ENCODE measurements at regions not wholly inside any gene's neighbourhood (a gene's known extent, or its start where the extent isn't known, plus 50 kb on each side); places are given as distances from the start of the nearest gene placed in this dataset.
"Not testable (repeated sequence)": the region's sequence is repeated elsewhere in the genome, so short reads cannot be mapped to it uniquely, and the experiment has no call there.

DNA sequence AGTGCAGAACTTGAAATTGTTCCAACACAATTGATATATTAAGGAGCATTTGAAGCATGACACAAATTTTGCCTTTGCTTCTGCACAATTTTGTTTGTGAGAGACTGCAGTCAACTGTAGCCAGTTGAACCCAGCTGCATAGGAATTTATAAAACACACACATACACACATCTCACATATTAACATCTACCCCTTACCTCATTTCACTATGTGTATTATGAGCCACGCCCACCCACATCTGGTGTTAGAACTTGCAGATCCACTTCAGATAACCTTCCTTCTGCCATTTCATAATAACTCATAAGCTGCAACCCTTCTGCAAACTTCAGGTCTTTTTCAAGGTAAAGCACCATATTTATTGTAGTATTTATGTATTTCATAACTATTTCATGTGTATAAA lies 188.1 kb upstream of the WDFY3 start:
- DNase-seq (ENCODE audit: low read depth): no peak

DNA sequence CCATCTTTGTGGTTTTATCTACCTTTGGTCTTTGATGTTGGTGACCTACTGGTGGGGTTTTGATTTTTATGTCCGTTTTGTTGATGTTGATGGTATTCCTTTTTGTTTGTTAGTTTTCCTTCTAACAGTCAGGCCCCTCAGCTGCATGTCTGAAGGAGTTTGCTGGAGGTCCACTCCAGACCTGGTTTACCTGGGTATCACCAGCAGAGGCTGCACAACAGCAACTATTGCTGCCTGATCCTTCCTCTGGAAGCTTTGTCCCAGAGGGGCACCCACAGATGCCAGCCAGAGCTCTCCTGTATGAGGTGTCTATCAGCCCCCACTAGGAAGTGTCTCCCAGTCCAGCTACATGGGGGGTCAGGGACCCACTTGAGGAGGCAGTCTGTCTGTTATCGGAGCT lies 199.3 kb upstream of the WDFY3 start:
- no peak for DNase-seq (ENCODE audit: low read depth)

DNA sequence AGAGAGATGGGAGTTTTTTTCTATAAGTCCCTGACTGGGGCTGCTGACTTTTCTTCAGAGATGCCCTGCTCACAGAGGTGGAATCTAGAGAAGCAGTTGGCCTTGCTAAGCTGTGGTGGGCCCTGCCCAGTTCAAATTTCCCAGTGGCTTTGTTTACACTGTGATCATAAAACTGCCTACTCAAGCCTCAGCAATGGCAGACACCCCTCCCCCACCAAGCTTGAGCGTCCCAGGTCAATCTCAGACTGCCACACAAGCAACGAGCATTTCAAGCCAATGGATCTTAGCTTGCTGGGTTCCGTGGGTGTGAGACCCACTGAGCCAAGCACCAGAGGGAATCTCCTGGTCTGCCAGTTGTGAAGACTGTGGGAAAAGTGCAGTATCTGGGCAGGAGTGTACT lies 199.8 kb upstream of the WDFY3 start:
- peak; percentile 9 for DNase-seq (ENCODE audit: low read depth)

GRCh38 chr4:85168234-85168834 lies 201.8 kb upstream of the WDFY3 start:
- DNase-seq (ENCODE audit: low read depth): no peak

GRCh38 chr4:85170241-85170640 lies 203.8 kb upstream of the WDFY3 start:
- no peak for DNase-seq (ENCODE audit: low read depth)

DNA sequence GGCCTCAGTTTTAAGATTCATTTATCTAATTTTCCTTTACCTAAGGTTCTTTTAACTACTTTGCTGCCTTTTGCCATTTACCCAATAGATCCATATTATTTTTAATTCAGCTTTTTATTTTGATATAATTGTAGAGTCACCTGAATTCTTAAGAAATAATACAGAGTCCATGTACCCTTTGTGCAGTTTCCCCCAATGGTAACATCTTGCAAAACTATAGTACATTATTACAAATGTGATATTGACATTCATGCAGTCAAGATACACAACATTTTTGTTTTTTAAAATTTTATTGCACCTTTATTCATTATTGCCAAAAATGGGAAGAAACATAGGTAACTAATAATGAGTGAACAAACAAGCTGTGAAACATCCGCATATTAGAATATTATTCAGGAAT lies 208.7 kb upstream of the WDFY3 start:
- no peak for DNase-seq (ENCODE audit: low read depth)

- DNase-seq (ENCODE audit: low read depth): no peak
These were observed 210.6 kb upstream of the WDFY3 start for GRCh38 chr4:85177092-85177491.

DNA sequence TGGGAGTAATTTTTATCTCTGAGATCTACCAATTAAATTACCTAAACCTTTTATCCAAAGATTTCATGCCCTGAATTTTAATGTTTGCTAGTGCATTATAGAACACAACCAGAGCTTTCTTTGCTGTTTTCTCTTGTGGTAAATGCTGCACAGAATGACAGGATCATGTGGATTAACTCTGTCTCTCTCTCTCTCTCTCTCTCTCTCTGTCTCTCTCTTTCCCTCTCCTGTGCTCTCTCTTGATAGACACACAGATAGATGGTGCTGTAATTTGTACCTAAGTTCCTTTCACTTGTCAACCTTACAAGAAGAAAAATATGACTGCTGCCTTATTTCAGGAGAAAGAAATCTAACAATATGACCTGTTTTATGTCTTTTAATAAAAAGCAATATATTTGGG lies 211.2 kb upstream of the WDFY3 start:
- no peak for DNase-seq (ENCODE audit: low read depth)

- no peak for DNase-seq (ENCODE audit: low read depth)
These were observed 214.0 kb upstream of the WDFY3 start for GRCh38 chr4:85180533-85180932.

DNA sequence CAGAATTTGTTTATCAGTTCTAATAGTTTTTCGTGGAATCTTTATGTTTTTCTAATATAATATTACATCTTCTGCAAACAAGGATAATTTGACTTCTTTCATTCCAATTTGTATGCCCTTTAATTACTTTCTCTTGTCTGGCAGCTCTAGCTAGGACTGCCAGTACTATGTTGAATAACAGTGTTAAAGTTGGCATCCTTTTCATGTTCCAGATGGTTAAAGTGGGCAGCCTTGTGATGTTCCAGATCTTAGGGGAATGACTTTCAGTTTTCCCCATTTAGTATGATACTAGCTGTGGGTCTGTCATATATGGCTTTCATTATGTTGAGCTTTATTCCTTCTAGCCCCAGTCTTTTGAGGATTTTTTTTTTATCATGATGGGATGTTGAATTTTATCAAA lies 220.6 kb upstream of the WDFY3 start:
- no peak for DNase-seq (ENCODE audit: low read depth)

- DNase-seq (ENCODE audit: low read depth): peak; percentile 76
These were observed 229.5 kb upstream of the WDFY3 start for GRCh38 chr4:85196015-85196414.

GRCh38 chr4:85200106-85200505 lies 233.6 kb upstream of the WDFY3 start:
- DNase-seq (ENCODE audit: low read depth): peak; percentile 38

- no peak for DNase-seq (ENCODE audit: low read depth)
These were observed 242.7 kb upstream of the WDFY3 start for GRCh38 chr4:85209161-85209560.

- peak; percentile 7 for DNase-seq (ENCODE audit: low read depth)
These were observed 243.9 kb upstream of the WDFY3 start for GRCh38 chr4:85210353-85210752.

DNA sequence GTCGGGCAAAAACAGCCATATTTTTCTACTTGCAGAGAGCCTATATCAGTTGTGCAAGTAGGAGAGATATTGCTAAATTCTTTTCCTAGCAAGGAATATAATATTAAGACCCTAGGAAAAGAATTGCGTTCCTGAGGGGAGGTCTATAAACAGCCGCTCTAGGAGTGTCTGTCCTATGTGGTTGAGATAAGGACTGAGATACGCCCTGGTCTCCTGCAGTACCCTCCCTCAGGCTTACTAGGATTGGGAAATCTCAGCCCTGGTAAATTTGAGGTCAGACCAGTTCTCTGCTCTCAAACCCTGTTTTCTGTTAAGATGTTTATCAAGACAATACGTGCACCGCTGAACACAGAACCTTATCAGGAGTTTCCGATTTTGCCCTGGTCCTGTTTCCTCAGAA lies 250.1 kb upstream of the WDFY3 start:
- DNase-seq (ENCODE audit: low read depth): not testable (repeated sequence)

- no peak for DNase-seq (ENCODE audit: low read depth)
These were observed 252.3 kb upstream of the WDFY3 start for GRCh38 chr4:85218756-85219155.

GRCh38 chr4:85221606-85222005 lies 253.3 kb upstream of the ARHGAP24 start:
- no peak for DNase-seq (ENCODE audit: low read depth)

DNA sequence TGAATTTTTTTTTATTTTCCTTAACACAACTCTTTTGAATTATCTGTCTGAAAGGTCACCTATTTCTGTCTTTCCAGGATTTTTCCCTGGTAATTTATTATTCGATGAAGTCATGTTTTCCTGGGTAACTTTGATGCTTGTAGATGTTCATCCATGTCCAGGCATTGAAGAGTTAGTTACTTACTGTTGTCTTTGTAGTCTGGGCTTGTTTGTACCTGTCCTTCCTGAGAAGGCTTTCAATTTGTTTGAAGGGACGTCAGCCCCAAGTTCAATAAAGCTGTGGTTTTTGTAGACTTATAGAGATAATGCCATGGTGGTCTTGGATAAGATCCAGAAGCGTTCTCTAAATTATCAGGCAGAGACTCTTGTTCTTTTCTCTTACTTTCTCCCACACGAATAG lies 252.4 kb upstream of the ARHGAP24 start:
- DNase-seq (ENCODE audit: low read depth): no peak

DNA sequence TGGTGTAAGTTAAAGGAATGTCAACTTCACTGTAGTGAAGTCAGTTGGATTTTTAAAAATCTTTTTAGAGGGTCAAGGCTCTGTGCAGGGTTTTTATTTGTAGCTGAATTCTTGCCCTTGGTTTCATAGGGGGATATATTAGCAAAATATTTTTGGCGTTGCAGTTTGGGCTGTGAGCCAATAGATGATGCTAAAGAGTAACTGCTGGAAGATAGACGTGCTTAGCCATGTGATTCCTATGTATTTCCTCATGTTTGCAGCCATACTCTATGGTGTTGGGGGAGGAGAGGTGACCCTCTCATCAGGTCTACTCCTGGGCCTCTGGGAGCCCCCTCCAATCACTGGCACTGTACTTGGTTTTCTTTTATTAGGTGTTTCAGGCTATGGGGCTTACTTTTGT lies 246.7 kb upstream of the ARHGAP24 start:
- DNase-seq (ENCODE audit: low read depth): peak; percentile 12

GRCh38 chr4:85233516-85233915 lies 241.4 kb upstream of the ARHGAP24 start:
- no peak for DNase-seq (ENCODE audit: low read depth)

DNA sequence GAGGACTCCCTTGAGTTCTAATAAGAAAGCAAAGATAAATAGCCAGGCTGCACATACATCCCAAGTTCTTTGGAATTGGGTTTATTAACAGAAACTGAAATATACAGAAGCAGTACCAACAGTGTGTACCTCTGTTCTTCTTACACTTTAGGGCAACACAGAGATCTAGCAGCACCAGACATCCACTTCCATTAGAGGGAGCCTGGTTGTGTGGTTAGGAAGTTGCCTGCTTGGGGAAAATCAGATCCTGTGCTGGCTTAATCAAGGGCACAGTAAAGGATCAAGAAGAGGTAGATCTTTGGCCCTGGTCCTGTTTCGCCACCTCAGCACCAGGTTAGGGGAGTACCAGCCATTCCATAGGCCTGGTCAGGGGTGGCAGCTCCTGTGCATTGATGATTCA lies 231.1 kb upstream of the ARHGAP24 start:
- DNase-seq (ENCODE audit: low read depth): no peak

DNA sequence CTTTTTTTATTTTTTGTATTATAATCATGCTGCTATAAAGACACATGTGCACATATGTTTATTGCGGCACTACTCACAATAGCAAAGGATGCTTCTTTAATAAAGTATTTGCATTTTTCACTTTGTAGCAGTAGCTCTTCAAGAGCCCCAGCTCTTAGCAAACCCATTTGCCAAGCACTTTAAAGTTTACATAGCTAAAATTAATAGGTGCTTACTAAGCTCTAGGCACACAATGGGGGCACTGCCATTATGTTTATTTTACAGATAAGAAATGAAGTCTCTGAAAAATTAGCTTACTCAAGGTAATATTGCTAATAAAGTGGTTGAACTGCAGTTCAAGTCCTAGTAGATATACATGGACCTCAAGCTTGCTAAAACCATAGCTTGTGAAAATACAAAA lies 230.3 kb upstream of the ARHGAP24 start:
- no peak for DNase-seq (ENCODE audit: low read depth)

GRCh38 chr4:85246055-85246454 lies 228.9 kb upstream of the ARHGAP24 start:
- no peak for DNase-seq (ENCODE audit: low read depth)

GRCh38 chr4:85250852-85251251 lies 224.1 kb upstream of the ARHGAP24 start:
- no peak for DNase-seq (ENCODE audit: low read depth)
